ENCODE measurements at regions not wholly inside any gene's neighbourhood (a gene's known extent, or its start where the extent isn't known, plus 50 kb on each side); places are given as distances from the start of the nearest gene placed in this dataset.
A peak's percentile ranks its signal among the peaks of the same experiment; 100 is the strongest.

GRCh38 chr12:40474630-40475029 is 217.6 kb upstream of the CNTN1 start:
- Histone ChIP-seq H3K9ac (ENCODE audit: low read length) (no peak overlapping the region), H3K4me3 (ENCODE audit: low read depth in 1 of 2, low read length in 2 of 2) (no peak overlapping the region), H3K4me1 (ENCODE audit: insufficient read depth, low read length) (no peaks in the 10 kb centered on the region), H3K27me3 (ENCODE audit: control insufficient read depth in 1 of 2, insufficient read depth in 2 of 2, low read length in 2 of 2) (no peaks in the 10 kb centered on the region), H3K27ac (ENCODE audit: low read depth, low read length) (no peak overlapping the region), H3K9me3 (ENCODE audit: low read length) (no peaks in the 10 kb centered on the region), H3K36me3 (ENCODE audit: insufficient read depth, low read length) (no peaks in the 10 kb centered on the region)

DNA sequence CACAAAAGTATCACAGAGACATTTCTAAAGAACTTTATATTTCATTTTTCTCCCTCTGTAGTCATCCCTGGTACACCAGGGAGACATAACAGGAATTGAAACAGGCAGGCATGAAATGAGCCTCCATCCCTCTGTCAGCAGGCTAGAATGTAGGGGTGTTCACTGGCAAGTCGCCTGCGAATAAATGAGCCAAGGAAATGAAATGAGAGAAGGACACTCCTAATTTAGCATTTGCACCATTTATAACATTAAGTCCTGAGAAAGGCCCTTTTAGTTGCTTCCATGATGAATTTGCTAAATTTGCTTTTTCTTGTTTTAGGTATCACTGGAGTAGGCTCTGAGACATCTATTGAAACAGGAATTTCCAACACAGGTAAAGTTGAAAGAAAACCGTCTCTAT is 192.4 kb upstream of the CNTN1 start:
- H3K36me3 ChIP-seq (ENCODE audit: insufficient read depth, low read length) = no peaks in the 10 kb centered on the region
- H3K9ac ChIP-seq (ENCODE audit: low read length) = no peak overlapping the region
- H3K4me1 ChIP-seq (ENCODE audit: insufficient read depth, low read length) = no peaks in the 10 kb centered on the region
- H3K27me3 ChIP-seq (ENCODE audit: control insufficient read depth in 1 of 2, insufficient read depth in 2 of 2, low read length in 2 of 2) = no peaks in the 10 kb centered on the region
- H3K27ac ChIP-seq (ENCODE audit: low read depth, low read length) = no peak overlapping the region
- no peak overlapping the region for H3K4me3 ChIP-seq (ENCODE audit: low read depth in 1 of 2, low read length in 2 of 2)
- H3K9me3 ChIP-seq (ENCODE audit: low read length) = no peaks in the 10 kb centered on the region

DNA sequence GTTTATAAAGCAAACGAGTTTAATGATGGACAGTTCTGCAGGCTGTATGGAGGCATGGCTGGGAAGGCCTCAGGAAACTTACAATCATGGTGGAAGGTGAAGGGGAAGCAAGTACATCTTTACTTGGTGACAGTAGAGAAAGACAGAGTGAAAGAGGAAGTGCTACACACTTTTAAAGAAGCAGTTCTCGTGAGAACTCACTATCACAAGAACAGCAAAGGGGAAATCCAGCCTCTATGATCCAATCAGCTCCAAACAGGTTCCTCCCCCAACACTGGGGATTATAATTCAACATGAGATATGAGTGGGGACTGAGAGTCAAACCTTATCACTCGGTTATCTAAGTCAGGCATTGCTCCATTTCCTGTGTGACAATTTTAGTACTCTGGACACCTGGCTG is 189.9 kb upstream of the CNTN1 start:
- no peak overlapping the region for H3K9ac ChIP-seq (ENCODE audit: low read length)
- no peaks in the 10 kb centered on the region for H3K9me3 ChIP-seq (ENCODE audit: low read length)
- H3K4me3 ChIP-seq (ENCODE audit: low read depth in 1 of 2, low read length in 2 of 2) = no peak overlapping the region

DNA sequence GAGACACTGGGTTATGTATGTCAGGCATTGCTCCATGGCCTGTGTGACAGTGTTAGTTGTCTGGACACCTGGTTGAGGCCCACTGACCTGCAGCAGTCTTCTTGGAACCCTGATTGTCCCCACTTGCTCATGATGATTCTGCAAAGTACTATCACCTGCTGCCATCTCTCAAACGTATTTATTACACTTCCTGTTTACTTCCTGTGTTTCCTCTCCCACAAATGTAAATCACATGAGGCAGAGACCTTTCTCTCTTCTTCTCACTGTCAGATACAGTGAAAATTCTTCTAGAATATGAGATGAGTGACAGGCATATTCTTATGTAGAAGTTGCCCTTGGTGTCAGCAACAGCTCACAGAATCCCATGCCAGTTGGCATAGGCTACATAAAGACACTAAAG is 186.9 kb upstream of the CNTN1 start:
- no peak overlapping the region for H3K27ac ChIP-seq (ENCODE audit: low read depth, low read length)
- no peaks in the 10 kb centered on the region for H3K4me1 ChIP-seq (ENCODE audit: insufficient read depth, low read length)
- no peak overlapping the region for H3K4me3 ChIP-seq (ENCODE audit: low read depth in 1 of 2, low read length in 2 of 2)
- no peaks in the 10 kb centered on the region for H3K9me3 ChIP-seq (ENCODE audit: low read length)
- H3K9ac ChIP-seq (ENCODE audit: low read length) = no peak overlapping the region
- no peaks in the 10 kb centered on the region for H3K36me3 ChIP-seq (ENCODE audit: insufficient read depth, low read length)
- no peaks in the 10 kb centered on the region for H3K27me3 ChIP-seq (ENCODE audit: control insufficient read depth in 1 of 2, insufficient read depth in 2 of 2, low read length in 2 of 2)

More for the DNA sequence above, 189.9 kb upstream of the CNTN1 start:
- Histone ChIP-seq H3K27me3 (ENCODE audit: control insufficient read depth in 1 of 2, insufficient read depth in 2 of 2, low read length in 2 of 2) (no peaks in the 10 kb centered on the region), H3K27ac (ENCODE audit: low read depth, low read length) (no peak overlapping the region), H3K4me1 (ENCODE audit: insufficient read depth, low read length) (no peaks in the 10 kb centered on the region), H3K36me3 (ENCODE audit: insufficient read depth, low read length) (no peaks in the 10 kb centered on the region)

- H3K4me3 ChIP-seq (ENCODE audit: low read depth in 1 of 2, low read length in 2 of 2) = no peak overlapping the region
- H3K4me1 ChIP-seq (ENCODE audit: insufficient read depth, low read length) = no peaks in the 10 kb centered on the region
- H3K9me3 ChIP-seq (ENCODE audit: low read length) = no peaks in the 10 kb centered on the region
- H3K9ac ChIP-seq (ENCODE audit: low read length) = no peak overlapping the region
- H3K27me3 ChIP-seq (ENCODE audit: control insufficient read depth in 1 of 2, insufficient read depth in 2 of 2, low read length in 2 of 2) = no peaks in the 10 kb centered on the region
- no peak overlapping the region for H3K27ac ChIP-seq (ENCODE audit: low read depth, low read length)
- no peaks in the 10 kb centered on the region for H3K36me3 ChIP-seq (ENCODE audit: insufficient read depth, low read length)
These were observed 183.8 kb upstream of the CNTN1 start for GRCh38 chr12:40508421-40508820.

GRCh38 chr12:40511341-40511740 is 180.9 kb upstream of the CNTN1 start:
- no peaks in the 10 kb centered on the region for H3K27me3 ChIP-seq (ENCODE audit: control insufficient read depth in 1 of 2, insufficient read depth in 2 of 2, low read length in 2 of 2)
- H3K36me3 ChIP-seq (ENCODE audit: insufficient read depth, low read length) = no peaks in the 10 kb centered on the region
- H3K27ac ChIP-seq (ENCODE audit: low read depth, low read length) = no peak overlapping the region
- H3K9me3 ChIP-seq (ENCODE audit: low read length) = no peaks in the 10 kb centered on the region
- H3K9ac ChIP-seq (ENCODE audit: low read length) = no peak overlapping the region
- no peak overlapping the region for H3K4me3 ChIP-seq (ENCODE audit: low read depth in 1 of 2, low read length in 2 of 2)
- peaks cover 14% of the 10 kb centered on the region for H3K4me1 ChIP-seq (ENCODE audit: insufficient read depth, low read length)

DNA sequence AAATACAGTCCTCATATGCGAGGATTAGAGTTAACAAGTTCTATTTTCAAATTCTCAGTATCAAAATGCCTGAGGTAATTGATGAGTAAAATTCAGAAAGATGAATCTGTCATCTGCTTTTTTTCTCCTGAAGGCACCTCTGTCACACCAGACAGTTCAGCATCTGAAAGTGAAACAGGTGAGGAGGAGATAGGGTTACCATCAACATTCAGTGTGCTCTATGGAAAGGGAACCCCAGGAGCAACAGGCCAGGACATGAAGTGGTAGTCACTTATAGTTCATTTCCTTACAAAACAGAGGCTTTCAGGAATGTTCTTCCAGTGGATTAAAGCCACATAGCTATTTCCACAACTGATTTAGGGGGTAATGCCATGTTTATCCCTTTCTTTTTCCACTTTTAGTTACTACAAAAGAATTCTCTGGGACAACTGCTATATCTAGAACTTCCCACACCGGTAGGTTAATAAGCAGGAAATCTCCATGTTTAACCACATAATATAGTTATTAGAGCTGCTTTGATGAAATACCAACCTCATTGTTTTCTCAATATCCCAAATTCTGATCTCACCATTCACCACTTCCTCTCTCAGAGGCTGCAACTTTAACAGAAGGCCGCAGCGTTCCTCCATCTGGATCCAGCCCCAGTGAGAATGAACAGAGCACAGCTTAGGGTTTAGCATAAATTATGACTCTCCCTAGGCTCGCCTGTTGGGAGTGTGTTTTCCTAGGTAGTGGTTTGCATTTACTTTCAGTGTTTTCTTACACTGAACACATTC is 177.0 kb upstream of the CNTN1 start:
- H3K9ac ChIP-seq (ENCODE audit: low read length) = no peak overlapping the region
- peaks cover 14% of the 10 kb centered on the region for H3K4me1 ChIP-seq (ENCODE audit: insufficient read depth, low read length)
- peak overlapping the region; percentile 27 for H3K27ac ChIP-seq (ENCODE audit: low read depth, low read length)
- no peaks in the 10 kb centered on the region for H3K27me3 ChIP-seq (ENCODE audit: control insufficient read depth in 1 of 2, insufficient read depth in 2 of 2, low read length in 2 of 2)
- H3K4me3 ChIP-seq (ENCODE audit: low read depth in 1 of 2, low read length in 2 of 2) = no peak overlapping the region
- H3K36me3 ChIP-seq (ENCODE audit: insufficient read depth, low read length) = no peaks in the 10 kb centered on the region
- no peaks in the 10 kb centered on the region for H3K9me3 ChIP-seq (ENCODE audit: low read length)

DNA sequence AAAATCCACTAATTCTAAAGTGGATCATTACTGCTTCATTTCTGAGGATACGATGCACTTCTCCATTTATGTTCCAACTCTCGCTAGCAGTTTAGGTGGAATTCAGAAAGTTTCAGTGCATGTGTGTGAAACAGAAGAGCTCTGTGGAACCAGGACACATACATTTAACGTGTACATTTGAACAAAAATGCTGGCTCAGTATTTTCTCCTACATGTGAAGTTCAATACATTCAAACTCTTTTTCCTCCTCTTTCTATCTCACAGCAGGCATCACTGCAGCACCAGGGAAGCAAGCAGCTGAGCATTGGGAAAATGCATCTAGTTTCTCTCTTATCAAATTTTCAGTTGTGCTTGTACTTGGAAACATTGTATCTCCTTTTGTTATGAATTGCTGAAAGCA is 169.4 kb upstream of the CNTN1 start:
- no peaks in the 10 kb centered on the region for H3K36me3 ChIP-seq (ENCODE audit: insufficient read depth, low read length)
- no peaks in the 10 kb centered on the region for H3K27me3 ChIP-seq (ENCODE audit: control insufficient read depth in 1 of 2, insufficient read depth in 2 of 2, low read length in 2 of 2)
- no peaks in the 10 kb centered on the region for H3K4me1 ChIP-seq (ENCODE audit: insufficient read depth, low read length)
- H3K4me3 ChIP-seq (ENCODE audit: low read depth in 1 of 2, low read length in 2 of 2) = no peak overlapping the region
- no peak overlapping the region for H3K9ac ChIP-seq (ENCODE audit: low read length)
- no peak overlapping the region for H3K27ac ChIP-seq (ENCODE audit: low read depth, low read length)
- no peaks in the 10 kb centered on the region for H3K9me3 ChIP-seq (ENCODE audit: low read length)

GRCh38 chr12:40525054-40525453 is 167.2 kb upstream of the CNTN1 start:
- Histone ChIP-seq H3K27ac (ENCODE audit: low read depth, low read length) (no peak overlapping the region), H3K4me3 (ENCODE audit: low read depth in 1 of 2, low read length in 2 of 2) (no peak overlapping the region), H3K9me3 (ENCODE audit: low read length) (no peaks in the 10 kb centered on the region)

GRCh38 chr12:40534828-40535227 is 157.4 kb upstream of the CNTN1 start:
- H3K4me1 ChIP-seq (ENCODE audit: insufficient read depth, low read length) = no peaks in the 10 kb centered on the region
- no peaks in the 10 kb centered on the region for H3K36me3 ChIP-seq (ENCODE audit: insufficient read depth, low read length)
- H3K27me3 ChIP-seq (ENCODE audit: control insufficient read depth in 1 of 2, insufficient read depth in 2 of 2, low read length in 2 of 2) = no peaks in the 10 kb centered on the region
- H3K9ac ChIP-seq (ENCODE audit: low read length) = no peak overlapping the region
- H3K9me3 ChIP-seq (ENCODE audit: low read length) = no peaks in the 10 kb centered on the region
- no peak overlapping the region for H3K27ac ChIP-seq (ENCODE audit: low read depth, low read length)
- no peak overlapping the region for H3K4me3 ChIP-seq (ENCODE audit: low read depth in 1 of 2, low read length in 2 of 2)

More at GRCh38 chr12:40525054-40525453, 167.2 kb upstream of the CNTN1 start:
- no peaks in the 10 kb centered on the region for H3K4me1 ChIP-seq (ENCODE audit: insufficient read depth, low read length)
- H3K27me3 ChIP-seq (ENCODE audit: control insufficient read depth in 1 of 2, insufficient read depth in 2 of 2, low read length in 2 of 2) = no peaks in the 10 kb centered on the region
- no peaks in the 10 kb centered on the region for H3K36me3 ChIP-seq (ENCODE audit: insufficient read depth, low read length)
- H3K9ac ChIP-seq (ENCODE audit: low read length) = no peak overlapping the region

- Histone ChIP-seq H3K9me3 (ENCODE audit: low read length) (no peaks in the 10 kb centered on the region), H3K4me3 (ENCODE audit: low read depth in 1 of 2, low read length in 2 of 2) (no peak overlapping the region), H3K36me3 (ENCODE audit: insufficient read depth, low read length) (no peaks in the 10 kb centered on the region), H3K4me1 (ENCODE audit: insufficient read depth, low read length) (no peaks in the 10 kb centered on the region), H3K27ac (ENCODE audit: low read depth, low read length) (no peak overlapping the region), H3K9ac (ENCODE audit: low read length) (no peak overlapping the region), H3K27me3 (ENCODE audit: control insufficient read depth in 1 of 2, insufficient read depth in 2 of 2, low read length in 2 of 2) (no peaks in the 10 kb centered on the region)
These were observed 140.8 kb upstream of the CNTN1 start for GRCh38 chr12:40551466-40551865.

DNA sequence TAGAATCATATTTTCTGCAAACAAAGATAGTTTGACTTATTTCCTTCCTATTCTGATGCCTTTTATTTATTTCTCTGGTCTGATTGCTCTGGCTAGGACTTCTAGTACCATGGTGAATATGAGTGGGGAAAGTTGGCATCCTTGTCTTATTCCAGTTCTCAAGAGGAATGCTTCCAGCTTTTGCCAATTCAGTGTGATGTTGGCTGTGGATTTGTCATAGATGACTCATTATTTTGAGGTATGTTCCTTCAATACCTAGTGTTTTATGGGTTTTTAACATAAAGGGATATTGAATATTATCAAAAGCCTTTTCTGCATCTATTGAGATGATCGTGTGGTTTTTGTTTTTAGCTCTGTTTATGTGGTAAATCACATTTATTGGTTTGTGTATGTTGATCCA is 139.4 kb upstream of the CNTN1 start:
- no peak overlapping the region for H3K4me3 ChIP-seq (ENCODE audit: low read depth in 1 of 2, low read length in 2 of 2)
- no peak overlapping the region for H3K27ac ChIP-seq (ENCODE audit: low read depth, low read length)
- no peak overlapping the region for H3K9ac ChIP-seq (ENCODE audit: low read length)
- no peaks in the 10 kb centered on the region for H3K9me3 ChIP-seq (ENCODE audit: low read length)
- no peaks in the 10 kb centered on the region for H3K27me3 ChIP-seq (ENCODE audit: control insufficient read depth in 1 of 2, insufficient read depth in 2 of 2, low read length in 2 of 2)
- H3K4me1 ChIP-seq (ENCODE audit: insufficient read depth, low read length) = no peaks in the 10 kb centered on the region
- no peaks in the 10 kb centered on the region for H3K36me3 ChIP-seq (ENCODE audit: insufficient read depth, low read length)
